SK-N-SH (cell line): ENCODE measurements at regions not wholly inside any gene's neighbourhood (a gene's known extent, or its start where the extent isn't known, plus 50 kb on each side); places are given as distances from the start of the nearest gene placed in this dataset.

ENCODE experiments used
- CTCF ChIA-PET: fragments of 300-600, 350-600 bp; formaldehyde crosslinking; extraction: SDS; loops from one replicate; lab custom pipeline; 2021; lab: Yijun Ruan, JAX
- POLR2A ChIA-PET: fragments of 350-600 bp; sonication (Branson Sonifier 250); formaldehyde crosslinking; extraction: SDS; loops from one replicate; lab custom pipeline; 2020; ENCODE audit warnings: antibody characterized with exemption, inconsistent platforms; lab: Yijun Ruan, JAX
- DNase-seq: peaks from one replicate; pipeline ENCODE4 v3.0.0; 2012
- H2AFZ ChIP-seq: fragments of 200-600 bp; sonication (generic); 2 replicates; pipeline ENCODE4 v1.8.1; 2016; ENCODE audit warnings: antibody characterized with exemption, mild to moderate bottlenecking, low read depth
- H3F3A ChIP-seq: fragments of 200-600 bp; sonication (generic); replicated peaks from 2 replicates; pipeline ENCODE3; 2016; ENCODE audit warnings: antibody characterized with exemption, mild to moderate bottlenecking; ENCODE audit not compliant: insufficient read depth
- H3K27ac ChIP-seq, 2 experiments: fragments of 200-500 bp in 1 of 2; fragments of 200-600 bp in 1 of 2; sonication (Bioruptor generic) in 1 of 2; sonication (generic), shearing (Covaris generic) in 1 of 2; 2 replicates each; pipeline versions ENCODE4 v1.5.1 to v1.6.1; 2014 to 2016; ENCODE audit warnings: low read depth in 2 of 2, inconsistent platforms in 1 of 2, low read length in 1 of 2, mild to moderate bottlenecking in 1 of 2, mixed read lengths in 1 of 2
- H3K27me3 ChIP-seq: fragments of 200-600 bp; sonication (generic), shearing (Covaris generic); 2 replicates; pipeline ENCODE4 v1.6.1; 2016; ENCODE audit warnings: mixed run types; ENCODE audit not compliant: insufficient read depth
- H3K36me3 ChIP-seq, 2 experiments: fragments of 200-500 bp in 1 of 2; fragments of 200-600 bp in 1 of 2; sonication (Bioruptor generic) in 1 of 2; sonication (generic) in 1 of 2; replicated peaks in 1 of 2; 2 replicates each; pipeline versions ENCODE3 to v1.5.1; 2014 to 2016; ENCODE audit warnings: low read length in 1 of 2, mild to moderate bottlenecking in 1 of 2; ENCODE audit not compliant: insufficient read depth in 2 of 2, control insufficient read depth in 1 of 2
- H3K4me1 ChIP-seq, 2 experiments: fragments of 200-500 bp in 1 of 2; fragments of 200-600 bp in 1 of 2; sonication (Bioruptor generic) in 1 of 2; sonication (generic), shearing (Covaris generic) in 1 of 2; 2 replicates each; pipeline versions ENCODE4 v1.5.1 to v1.6.1; 2014 to 2016; ENCODE audit warnings: low read depth in 1 of 2, low read length in 1 of 2, mixed run types in 1 of 2; ENCODE audit not compliant: insufficient read depth in 2 of 2, control insufficient read depth in 1 of 2
- H3K4me2 ChIP-seq: fragments of 200-600 bp; sonication (generic), shearing (Covaris generic); 2 replicates; pipeline ENCODE4 v1.6.1; 2017; ENCODE audit warnings: mixed run types
- H3K4me3 ChIP-seq, 2 experiments: fragments of 200-500 bp in 1 of 2; fragments of 200-600 bp in 1 of 2; sonication (Bioruptor generic) in 1 of 2; sonication (generic), shearing (Covaris generic) in 1 of 2; 2 replicates each; pipeline versions ENCODE4 v1.5.1 to v1.8.1; 2014 to 2016; ENCODE audit warnings: low read depth in 2 of 2, inconsistent platforms in 1 of 2, low read length in 1 of 2, mild to moderate bottlenecking in 1 of 2, mixed read lengths in 1 of 2, moderate library complexity in 1 of 2
- H3K79me2 ChIP-seq: fragments of 200-600 bp; sonication (generic); 2 replicates; pipeline ENCODE4 v1.8.1; 2017; ENCODE audit warnings: mild to moderate bottlenecking; ENCODE audit not compliant: insufficient read depth
- H3K9ac ChIP-seq: fragments of 200-600 bp; sonication (generic); 2 replicates; pipeline ENCODE4 v1.6.1; 2017; ENCODE audit warnings: mixed run types
- H3K9me2 ChIP-seq: fragments of 200-600 bp; sonication (generic); 2 replicates; pipeline ENCODE4 v1.6.1; 2017; ENCODE audit warnings: mixed run types
- H3K9me3 ChIP-seq: fragments of 200-600 bp; sonication (generic); 2 replicates; pipeline ENCODE4 v1.6.1; 2017; ENCODE audit warnings: mixed run types, mild to moderate bottlenecking, moderate library complexity
- H4K20me1 ChIP-seq: fragments of 200-600 bp; sonication (generic); 2 replicates; pipeline ENCODE4 v1.6.1; 2017; ENCODE audit warnings: mild to moderate bottlenecking, mixed run types; ENCODE audit not compliant: insufficient read depth
- FOXM1 ChIP-seq: IDR thresholded peaks from 2 replicates; pipeline ENCODE4 v1.4.0; 2012; ENCODE audit warnings: low read depth, mild to moderate bottlenecking
- NFIC ChIP-seq: IDR thresholded peaks from 2 replicates; pipeline ENCODE4 v1.4.0; 2012; ENCODE audit warnings: borderline replicate concordance
- RCOR1 ChIP-seq: fragments of 150-350 bp; IDR thresholded peaks from 2 replicates; pipeline ENCODE4 v1.6.1; 2017; ENCODE audit warnings: antibody characterized with exemption, low read length
- REST ChIP-seq: IDR thresholded peaks from 2 replicates; pipeline ENCODE4 v1.6.1; 2012; ENCODE audit warnings: mild to moderate bottlenecking, low read depth, low read length, moderate library complexity
- RFX5 ChIP-seq: IDR thresholded peaks from 2 replicates; pipeline ENCODE4 v1.6.1; 2012; ENCODE audit warnings: mild to moderate bottlenecking, improper control_type of control experiment, low read length
- WGBS: methylation state at CpG from one replicate; pipeline ENCODE4 v1.1.6; 2017; ENCODE audit warnings: low lambda C conversion rate; 5-methylcytosine and 5-hydroxymethylcytosine counted together
- TF ChIP-seq, protein P1 (sequence below): fragments of 200-600 bp; sonication (generic); IDR thresholded peaks from 2 replicates; pipeline ENCODE4 v1.6.1; 2017; ENCODE audit warnings: antibody characterized with exemption, mild to moderate bottlenecking, moderate library complexity
- TF ChIP-seq, protein P2 (sequence below): IDR thresholded peaks from 2 replicates; pipeline ENCODE4 v1.4.0; 2012; ENCODE audit warnings: low read depth, borderline replicate concordance

DNA sequence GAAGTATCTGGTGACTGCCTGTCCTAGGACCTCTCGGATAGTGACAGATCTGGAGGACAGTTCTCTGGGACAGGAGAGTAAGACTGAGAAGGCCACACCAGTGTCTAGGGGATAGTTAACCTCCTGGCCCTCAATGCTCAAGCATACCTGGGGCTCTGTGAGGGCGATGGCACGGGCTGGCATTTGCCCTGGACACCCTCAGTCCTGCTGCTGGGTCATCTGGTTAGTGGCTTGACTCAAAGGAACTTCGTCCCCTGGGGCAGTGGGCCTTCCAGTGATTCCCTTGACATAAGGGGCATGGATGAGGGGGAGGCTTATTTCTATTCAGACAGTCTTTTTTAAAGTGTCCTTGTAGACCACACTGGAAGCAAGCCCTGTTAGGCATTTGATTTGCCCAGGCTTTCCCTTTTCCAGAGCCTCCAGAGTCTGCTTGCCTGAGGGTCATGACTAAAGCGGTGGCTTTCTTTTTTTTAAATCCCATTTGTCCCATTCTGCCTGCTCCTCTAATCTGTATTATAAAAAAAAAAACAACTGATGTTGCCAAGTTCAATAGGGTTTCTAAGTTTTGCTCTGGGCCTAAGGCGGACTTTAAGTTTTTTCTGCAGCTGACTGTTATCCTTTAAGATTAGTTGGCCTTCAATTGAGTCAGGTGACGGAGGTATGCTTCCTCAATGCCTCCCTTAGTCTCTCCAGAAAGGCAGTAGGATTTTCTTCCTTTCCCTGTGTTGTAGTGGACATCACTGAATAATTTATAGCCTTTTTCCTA lies 2083.5 kb upstream of the C9orf72 start:
- CTCF ChIA-PET: no interaction called here
- no peak overlapping the region for H2AFZ ChIP-seq
- TF ChIP-seq RFX5 (no peak), REST (no peak), RCOR1 (no peak), NFIC (no peak)
- no peaks in the 10 kb centered on the region for H3K9me3 ChIP-seq
- H3K27me3 ChIP-seq: no peaks in the 10 kb centered on the region
- no peaks in the 10 kb centered on the region for H3K36me3 ChIP-seq
- no peaks in the 10 kb centered on the region for H3K9me2 ChIP-seq
- H3K9ac ChIP-seq: no peak overlapping the region
- H3K4me3 ChIP-seq: no peak overlapping the region
- H3F3A ChIP-seq: no peaks in the 10 kb centered on the region
- POLR2A ChIA-PET: no interaction called here
- H4K20me1 ChIP-seq: no peaks in the 10 kb centered on the region
- no peaks in the 10 kb centered on the region for H3K79me2 ChIP-seq
- DNase-seq: no peak
- no peak overlapping the region for H3K4me2 ChIP-seq
- no peak overlapping the region for H3K27ac ChIP-seq
- WGBS: 93% methylated on average over 4 of the region's 7 CpGs
- H3K4me1 ChIP-seq: no peaks in the 10 kb centered on the region

DNA sequence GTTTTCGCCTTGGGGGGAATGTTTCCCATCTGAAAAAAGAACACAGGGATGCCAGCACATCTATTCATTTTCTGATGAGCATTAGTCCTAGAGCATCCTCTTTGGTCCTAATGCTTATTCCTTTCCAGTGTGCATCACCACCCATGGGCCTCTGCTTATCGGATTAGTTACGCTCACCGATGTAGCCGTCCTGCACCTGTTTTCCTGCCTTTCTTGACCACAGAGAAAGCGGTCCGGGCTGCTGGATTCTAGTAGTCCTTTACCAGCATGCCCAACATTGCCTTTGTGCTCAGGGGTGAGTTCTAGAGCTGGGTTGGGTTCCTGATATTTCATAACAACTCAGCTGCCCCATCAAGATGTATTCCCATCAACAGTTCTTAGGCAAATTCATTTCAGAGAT lies 2084.5 kb upstream of the C9orf72 start:
- H3K9ac ChIP-seq: no peak overlapping the region
- WGBS: 88% methylated on average over 7 of the region's 7 CpGs
- no peak overlapping the region for H2AFZ ChIP-seq
- CTCF ChIA-PET: no interaction called here
- H3F3A ChIP-seq: no peaks in the 10 kb centered on the region
- no peaks in the 10 kb centered on the region for H3K36me3 ChIP-seq
- H3K27me3 ChIP-seq: no peaks in the 10 kb centered on the region
- no peaks in the 10 kb centered on the region for H3K9me2 ChIP-seq
- H3K4me2 ChIP-seq: no peak overlapping the region
- POLR2A ChIA-PET: no interaction called here
- H3K27ac ChIP-seq: no peak overlapping the region
- H3K79me2 ChIP-seq: no peaks in the 10 kb centered on the region
- no peak for DNase-seq
- no peaks in the 10 kb centered on the region for H3K4me1 ChIP-seq
- no peak overlapping the region for H3K4me3 ChIP-seq
- no peaks in the 10 kb centered on the region for H4K20me1 ChIP-seq
- no peak for TF ChIP-seq FOXM1
- TF ChIP-seq, protein P1, sequence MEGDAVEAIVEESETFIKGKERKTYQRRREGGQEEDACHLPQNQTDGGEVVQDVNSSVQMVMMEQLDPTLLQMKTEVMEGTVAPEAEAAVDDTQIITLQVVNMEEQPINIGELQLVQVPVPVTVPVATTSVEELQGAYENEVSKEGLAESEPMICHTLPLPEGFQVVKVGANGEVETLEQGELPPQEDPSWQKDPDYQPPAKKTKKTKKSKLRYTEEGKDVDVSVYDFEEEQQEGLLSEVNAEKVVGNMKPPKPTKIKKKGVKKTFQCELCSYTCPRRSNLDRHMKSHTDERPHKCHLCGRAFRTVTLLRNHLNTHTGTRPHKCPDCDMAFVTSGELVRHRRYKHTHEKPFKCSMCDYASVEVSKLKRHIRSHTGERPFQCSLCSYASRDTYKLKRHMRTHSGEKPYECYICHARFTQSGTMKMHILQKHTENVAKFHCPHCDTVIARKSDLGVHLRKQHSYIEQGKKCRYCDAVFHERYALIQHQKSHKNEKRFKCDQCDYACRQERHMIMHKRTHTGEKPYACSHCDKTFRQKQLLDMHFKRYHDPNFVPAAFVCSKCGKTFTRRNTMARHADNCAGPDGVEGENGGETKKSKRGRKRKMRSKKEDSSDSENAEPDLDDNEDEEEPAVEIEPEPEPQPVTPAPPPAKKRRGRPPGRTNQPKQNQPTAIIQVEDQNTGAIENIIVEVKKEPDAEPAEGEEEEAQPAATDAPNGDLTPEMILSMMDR: no peak
- TF ChIP-seq RCOR1: no peak
- TF ChIP-seq, protein P2, sequence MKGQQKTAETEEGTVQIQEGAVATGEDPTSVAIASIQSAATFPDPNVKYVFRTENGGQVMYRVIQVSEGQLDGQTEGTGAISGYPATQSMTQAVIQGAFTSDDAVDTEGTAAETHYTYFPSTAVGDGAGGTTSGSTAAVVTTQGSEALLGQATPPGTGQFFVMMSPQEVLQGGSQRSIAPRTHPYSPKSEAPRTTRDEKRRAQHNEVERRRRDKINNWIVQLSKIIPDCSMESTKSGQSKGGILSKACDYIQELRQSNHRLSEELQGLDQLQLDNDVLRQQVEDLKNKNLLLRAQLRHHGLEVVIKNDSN: no peak
- H3K9me3 ChIP-seq: no peaks in the 10 kb centered on the region
